IPS DF 4.7 (cell line): ENCODE measurements at regions not wholly inside any gene's neighbourhood (a gene's known extent, or its start where the extent isn't known, plus 50 kb on each side); places are given as distances from the start of the nearest gene placed in this dataset.

ENCODE experiments used
- DNase-seq: peaks from one replicate; pipeline ENCODE4 v3.0.0-alpha.2; 2013; ENCODE audit warnings: low spot score; ENCODE audit errors: extremely low read depth

DNA sequence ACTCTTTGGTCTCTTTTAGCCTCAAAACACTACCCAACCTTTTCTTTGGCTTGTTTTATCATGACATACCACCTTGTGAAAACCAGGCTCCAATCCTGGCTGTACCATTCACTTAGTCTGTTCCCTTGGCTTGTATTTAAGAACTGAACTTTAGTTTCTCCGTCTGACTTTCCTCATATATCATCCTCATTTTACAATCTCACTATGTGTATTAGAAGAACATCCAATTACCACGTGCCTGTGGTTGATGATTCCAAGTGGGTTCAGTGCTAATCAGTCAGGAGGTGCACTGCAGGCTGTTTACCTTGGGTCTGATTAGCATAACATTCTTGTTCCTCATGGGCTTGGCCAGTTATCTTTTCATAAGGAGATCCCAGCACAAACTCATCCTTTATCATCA is 144.8 kb upstream of the KLF14 start:
- no peak for DNase-seq

DNA sequence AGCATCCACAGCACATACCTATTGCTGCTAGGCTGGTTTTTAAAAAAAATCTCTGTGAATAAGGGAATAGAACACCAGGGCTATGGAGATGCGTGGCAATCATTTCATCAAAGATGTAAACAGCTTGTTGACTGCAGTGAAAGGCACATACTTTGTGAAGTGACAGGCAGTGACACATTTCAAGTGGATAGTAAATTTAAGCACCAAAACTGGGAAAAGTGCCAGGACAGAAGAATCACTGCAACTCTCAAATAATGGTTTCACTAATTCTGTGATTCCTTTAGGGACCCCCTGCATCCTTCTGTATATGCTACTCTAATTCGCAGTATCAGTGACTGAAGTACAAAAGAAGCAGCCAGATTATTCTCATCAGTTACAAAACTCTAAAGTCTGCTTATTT is 145.2 kb upstream of the KLF14 start:
- no peak for DNase-seq

- no peak for DNase-seq
These were observed 146.7 kb upstream of the KLF14 start for GRCh38 chr7:130880668-130881067.

- DNase-seq = no peak
These were observed 147.2 kb upstream of the KLF14 start for GRCh38 chr7:130881091-130881798.

- no peak for DNase-seq
These were observed 147.8 kb upstream of the KLF14 start for GRCh38 chr7:130881799-130882141.

- no peak for DNase-seq
These were observed 148.4 kb upstream of the KLF14 start for GRCh38 chr7:130882396-130882795.

GRCh38 chr7:130883928-130884327 is 149.9 kb upstream of the KLF14 start:
- no peak for DNase-seq

GRCh38 chr7:130884437-130885417 is 150.7 kb upstream of the KLF14 start:
- DNase-seq = no peak

- no peak for DNase-seq
These were observed 152.6 kb upstream of the KLF14 start for GRCh38 chr7:130886438-130887135.

GRCh38 chr7:130887182-130887956 is 153.4 kb upstream of the KLF14 start:
- no peak for DNase-seq

- DNase-seq = no peak
These were observed 154.0 kb upstream of the KLF14 start for GRCh38 chr7:130887957-130888371.

GRCh38 chr7:130888468-130888867 is 154.5 kb upstream of the KLF14 start:
- DNase-seq = no peak

DNA sequence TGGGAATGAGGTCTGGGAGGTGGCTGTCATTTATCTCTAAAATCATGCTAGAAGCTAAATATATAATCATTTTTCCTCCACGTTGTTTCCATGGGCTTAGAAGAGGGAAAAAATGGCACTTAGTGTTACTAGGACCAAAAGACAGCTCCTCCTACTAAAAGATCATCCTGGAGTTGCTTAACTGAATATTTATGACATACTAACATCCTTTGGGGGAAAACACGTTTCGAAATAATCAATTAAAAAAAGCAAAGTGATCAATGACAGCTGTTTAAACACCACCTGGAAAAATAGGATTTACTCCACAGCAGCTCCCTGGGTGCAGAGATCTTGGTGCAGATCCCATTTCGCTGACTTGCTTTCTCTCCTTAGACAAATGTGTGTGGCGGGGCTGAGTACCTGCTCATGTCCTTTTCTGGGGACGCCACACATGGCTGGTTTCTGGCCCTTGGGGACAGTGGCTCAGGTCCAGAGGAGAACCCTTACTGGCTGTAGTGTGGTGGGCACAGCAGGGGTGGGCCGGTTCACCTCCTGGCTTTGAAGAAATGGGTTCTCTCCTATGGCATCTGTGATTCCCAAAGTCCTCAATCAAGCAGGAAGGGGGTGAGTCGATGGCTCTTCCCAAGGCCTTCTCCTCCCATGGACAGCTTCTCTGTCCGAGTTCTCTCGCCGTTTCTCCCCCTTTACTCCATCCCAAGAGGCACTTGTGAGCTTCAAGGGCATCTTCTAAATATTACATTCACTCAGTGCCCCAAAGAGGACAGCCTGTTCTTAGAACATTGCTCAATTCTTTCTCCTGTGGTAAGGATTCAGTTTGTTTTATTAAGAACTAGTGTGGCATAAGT is 156.4 kb upstream of the KLF14 start:
- no peak for DNase-seq

- DNase-seq = no peak
These were observed 157.5 kb upstream of the KLF14 start for GRCh38 chr7:130891254-130892094.

- no peak for DNase-seq
These were observed 159.5 kb upstream of the KLF14 start for GRCh38 chr7:130893441-130893894.

DNA sequence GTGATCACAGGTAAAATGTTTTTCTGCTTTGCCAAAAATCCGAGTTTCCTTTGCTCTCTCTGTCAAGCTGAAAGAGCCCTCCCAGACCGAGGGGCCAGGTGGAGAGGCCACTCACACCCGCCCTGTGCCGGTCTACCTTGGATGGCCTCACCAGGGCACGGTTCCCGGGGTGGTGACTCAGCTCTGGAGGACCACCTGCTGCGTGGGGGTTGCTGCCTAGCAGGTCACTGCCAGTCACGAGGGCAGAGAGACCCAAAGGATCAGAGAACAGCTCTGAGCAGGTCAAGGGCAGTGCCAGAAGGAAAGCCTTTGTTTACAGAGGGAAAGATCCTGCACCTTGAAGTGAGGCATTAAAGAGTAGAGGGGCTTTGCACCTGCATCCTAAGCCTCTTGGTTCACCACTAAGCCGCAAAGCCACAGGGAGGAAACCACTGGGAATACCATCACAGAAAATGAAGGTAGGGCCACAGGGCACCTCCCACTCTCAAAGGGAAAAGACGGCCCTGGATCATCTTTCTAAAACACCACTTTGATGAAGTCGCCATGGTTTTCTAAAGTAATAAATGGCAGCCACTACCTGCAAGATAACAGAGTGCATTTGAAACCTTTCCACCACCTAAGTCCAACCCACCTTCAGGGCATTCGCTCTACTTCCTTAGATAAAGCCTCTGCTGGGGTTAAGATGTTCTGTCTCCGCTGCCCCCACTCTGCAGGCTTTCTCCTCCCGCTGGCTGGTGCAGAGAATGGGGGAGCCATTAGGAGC is 160.3 kb upstream of the KLF14 start:
- no peak for DNase-seq

GRCh38 chr7:130894909-130895750 is 161.1 kb upstream of the KLF14 start:
- DNase-seq = no peak
